ENCODE measurements at regions not wholly inside any gene's neighbourhood (a gene's known extent, or its start where the extent isn't known, plus 50 kb on each side); places are given as distances from the start of the nearest gene placed in this dataset.
"Not testable (repeated sequence)": the region's sequence is repeated elsewhere in the genome, so short reads cannot be mapped to it uniquely, and the experiment has no call there.

GRCh38 chr1:188017921-188018320 lies 1189.2 kb downstream of the PLA2G4A start:
- DNase-seq (ENCODE audit: extremely low read depth, low read depth): no peak
- TF ChIP-seq CTCF (IDR thresholded peaks at IDR 0.05; ENCODE audit: low read depth, low read length): no peak

- DNase-seq (ENCODE audit: extremely low read depth, low read depth): no peak
- TF ChIP-seq CTCF (IDR thresholded peaks at IDR 0.05; ENCODE audit: low read depth, low read length): no peak
Measured at GRCh38 chr1:188022661-188023060, 1193.9 kb downstream of the PLA2G4A start.

- TF ChIP-seq CTCF (IDR thresholded peaks at IDR 0.05; ENCODE audit: low read depth, low read length): no peak
- DNase-seq (ENCODE audit: extremely low read depth, low read depth): no peak
Measured at GRCh38 chr1:188023206-188023605, 1194.5 kb downstream of the PLA2G4A start.

- TF ChIP-seq CTCF (IDR thresholded peaks at IDR 0.05; ENCODE audit: low read depth, low read length): no peak
- no peak for DNase-seq (ENCODE audit: extremely low read depth, low read depth)
Measured at GRCh38 chr1:188027613-188028012, 1198.9 kb downstream of the PLA2G4A start.

- not testable (repeated sequence) for DNase-seq (ENCODE audit: extremely low read depth, low read depth)
Measured at GRCh38 chr1:188037572-188037971, 1208.8 kb downstream of the PLA2G4A start.

GRCh38 chr1:188043536-188044245 lies 1214.9 kb downstream of the PLA2G4A start:
- DNase-seq (ENCODE audit: extremely low read depth, low read depth): no peak
- TF ChIP-seq CTCF (IDR thresholded peaks at IDR 0.05; ENCODE audit: low read depth, low read length): no peak

GRCh38 chr1:188050250-188050649 lies 1221.5 kb downstream of the PLA2G4A start:
- TF ChIP-seq CTCF (IDR thresholded peaks at IDR 0.05; ENCODE audit: low read depth, low read length): no peak
- no peak for DNase-seq (ENCODE audit: extremely low read depth, low read depth)

- DNase-seq (ENCODE audit: extremely low read depth, low read depth): no peak
- TF ChIP-seq CTCF (IDR thresholded peaks at IDR 0.05; ENCODE audit: low read depth, low read length): no peak
Measured at GRCh38 chr1:188056011-188056410, 1227.3 kb downstream of the PLA2G4A start.
